ENCODE measurements at regions not wholly inside any gene's neighbourhood (a gene's known extent, or its start where the extent isn't known, plus 50 kb on each side); places are given as distances from the start of the nearest gene placed in this dataset.

- Histone ChIP-seq H3K4me2 (no peak overlapping the region), H3K9ac (no peak overlapping the region), H4K20me1 (ENCODE audit: insufficient read depth) (no peaks in the 10 kb centered on the region), H3K27ac (no peak overlapping the region), H3K36me3 (ENCODE audit: insufficient read depth) (no peaks in the 10 kb centered on the region), H3K4me3 (IDR thresholded peaks at IDR 0.05; ENCODE audit: insufficient read depth, low read depth, low read length) (no peak overlapping the region), H3K27me3 (ENCODE audit: insufficient read depth, low read depth) (no peaks in the 10 kb centered on the region), H3K4me1 (ENCODE audit: low read depth, poor library complexity, severe bottlenecking) (no peaks in the 10 kb centered on the region), H2AFZ (ENCODE audit: low read depth) (no peak overlapping the region), H3K79me2 (ENCODE audit: insufficient read depth, low read depth) (no peaks in the 10 kb centered on the region)
- TF ChIP-seq CTCF (conservative IDR thresholded peaks at IDR 0.05; ENCODE audit: low read depth, low read length): no peak
Observed at GRCh38 chr9:79308012-79308411, 263.8 kb upstream of the TLE4 start.

- no peaks in the 10 kb centered on the region for H3K4me1 ChIP-seq (ENCODE audit: low read depth, poor library complexity, severe bottlenecking)
- no peaks in the 10 kb centered on the region for H3K27me3 ChIP-seq (ENCODE audit: insufficient read depth, low read depth)
- no peaks in the 10 kb centered on the region for H4K20me1 ChIP-seq (ENCODE audit: insufficient read depth)
- no peak overlapping the region for H3K9ac ChIP-seq
- no peak overlapping the region for H3K4me2 ChIP-seq
- no peaks in the 10 kb centered on the region for H3K79me2 ChIP-seq (ENCODE audit: insufficient read depth, low read depth)
- no peak overlapping the region for H3K4me3 ChIP-seq (IDR thresholded peaks at IDR 0.05; ENCODE audit: insufficient read depth, low read depth, low read length)
- no peak for TF ChIP-seq CTCF (conservative IDR thresholded peaks at IDR 0.05; ENCODE audit: low read depth, low read length)
- H3K27ac ChIP-seq: no peak overlapping the region
- H2AFZ ChIP-seq (ENCODE audit: low read depth): no peak overlapping the region
- H3K36me3 ChIP-seq (ENCODE audit: insufficient read depth): no peaks in the 10 kb centered on the region
Observed at GRCh38 chr9:79312686-79313421, 258.9 kb upstream of the TLE4 start.

GRCh38 chr9:79325501-79325900 is 246.3 kb upstream of the TLE4 start:
- no peak overlapping the region for H2AFZ ChIP-seq (ENCODE audit: low read depth)
- H3K4me1 ChIP-seq (ENCODE audit: low read depth, poor library complexity, severe bottlenecking): no peaks in the 10 kb centered on the region
- no peak overlapping the region for H3K4me3 ChIP-seq (IDR thresholded peaks at IDR 0.05; ENCODE audit: insufficient read depth, low read depth, low read length)
- no peaks in the 10 kb centered on the region for H4K20me1 ChIP-seq (ENCODE audit: insufficient read depth)
- TF ChIP-seq CTCF (conservative IDR thresholded peaks at IDR 0.05; ENCODE audit: low read depth, low read length): no peak
- H3K4me2 ChIP-seq: no peak overlapping the region
- no peak overlapping the region for H3K27ac ChIP-seq
- no peaks in the 10 kb centered on the region for H3K79me2 ChIP-seq (ENCODE audit: insufficient read depth, low read depth)
- H3K27me3 ChIP-seq (ENCODE audit: insufficient read depth, low read depth): no peaks in the 10 kb centered on the region
- no peak overlapping the region for H3K9ac ChIP-seq
- H3K36me3 ChIP-seq (ENCODE audit: insufficient read depth): no peaks in the 10 kb centered on the region

- Histone ChIP-seq H3K4me1 (ENCODE audit: low read depth, poor library complexity, severe bottlenecking) (no peaks in the 10 kb centered on the region), H4K20me1 (ENCODE audit: insufficient read depth) (no peaks in the 10 kb centered on the region), H2AFZ (ENCODE audit: low read depth) (no peak overlapping the region), H3K27me3 (ENCODE audit: insufficient read depth, low read depth) (no peaks in the 10 kb centered on the region), H3K4me2 (no peak overlapping the region), H3K4me3 (IDR thresholded peaks at IDR 0.05; ENCODE audit: insufficient read depth, low read depth, low read length) (no peak overlapping the region), H3K36me3 (ENCODE audit: insufficient read depth) (no peaks in the 10 kb centered on the region), H3K79me2 (ENCODE audit: insufficient read depth, low read depth) (no peaks in the 10 kb centered on the region), H3K9ac (no peak overlapping the region), H3K27ac (no peak overlapping the region)
- no peak for TF ChIP-seq CTCF (conservative IDR thresholded peaks at IDR 0.05; ENCODE audit: low read depth, low read length)
Observed at GRCh38 chr9:79329861-79330260, 241.9 kb upstream of the TLE4 start.

All from KMS-11 (cell line).